ENCODE measurements at regions not wholly inside any gene's neighbourhood (a gene's known extent, or its start where the extent isn't known, plus 50 kb on each side); places are given as distances from the start of the nearest gene placed in this dataset.
"Not testable (repeated sequence)": the region's sequence is repeated elsewhere in the genome, so short reads cannot be mapped to it uniquely, and the experiment has no call there.

DNA sequence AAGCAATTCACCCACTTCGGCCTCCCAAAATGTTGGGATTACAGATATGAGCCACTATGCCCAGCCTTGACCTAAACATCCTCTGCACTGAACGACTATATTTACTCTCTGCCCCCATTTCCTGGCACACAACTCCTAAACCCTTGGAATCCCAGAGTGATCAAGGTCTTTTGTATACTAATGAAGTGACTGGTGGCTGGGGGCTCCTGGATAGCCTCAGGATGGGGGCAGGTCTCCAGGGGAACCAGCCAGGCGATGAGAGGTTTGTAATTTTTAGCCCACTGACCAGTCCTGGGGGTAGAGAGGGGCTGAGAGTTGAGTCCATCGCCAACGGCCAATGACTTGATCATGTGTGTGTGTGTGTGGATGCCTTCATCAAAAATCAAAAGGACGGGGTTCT, 71.1 kb downstream of the FAM50B start:
- no peak for DNase-seq (ENCODE audit: low spot score)

DNA sequence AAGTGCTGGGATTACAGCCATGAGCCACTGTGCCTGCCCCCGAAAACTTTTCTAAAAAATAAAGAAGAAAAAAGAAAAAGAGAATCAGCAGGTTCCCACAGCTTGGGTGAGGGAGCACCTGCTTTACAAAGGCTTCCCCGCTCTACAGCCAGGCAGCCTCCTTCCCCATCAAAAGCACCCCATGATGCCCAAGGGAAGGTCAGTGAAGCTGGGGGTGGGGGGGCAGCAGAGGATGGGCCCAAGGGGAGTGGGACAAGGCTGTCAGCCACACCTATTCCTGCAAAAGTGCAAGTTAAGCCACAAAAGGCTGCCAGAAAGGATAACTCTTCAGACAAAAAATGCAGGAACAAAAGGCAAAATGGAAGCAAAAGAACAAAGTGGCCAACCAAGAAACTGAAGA, 72.5 kb downstream of the FAM50B start:
- DNase-seq (ENCODE audit: low spot score): no peak

DNA sequence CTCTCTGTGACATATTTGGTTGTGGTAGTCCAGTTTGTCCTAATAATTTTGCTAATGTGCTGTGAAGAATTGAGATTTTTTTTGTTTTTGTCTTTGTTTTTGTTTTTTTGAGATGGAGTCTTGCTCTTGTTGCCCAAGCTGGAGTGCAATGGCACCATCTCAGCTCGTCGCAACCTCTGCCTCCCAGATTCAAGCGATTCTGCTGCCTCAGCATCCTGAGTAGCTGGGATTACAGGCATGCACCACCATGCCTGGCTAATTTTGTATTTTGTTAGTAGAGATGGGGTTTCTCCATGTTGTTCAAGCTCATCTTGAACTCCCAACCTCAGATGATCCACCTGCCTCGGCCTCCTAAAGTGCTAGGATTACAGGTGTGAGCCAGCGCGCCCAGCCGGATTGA, 73.4 kb downstream of the FAM50B start:
- DNase-seq (ENCODE audit: low spot score): not testable (repeated sequence)

DNA sequence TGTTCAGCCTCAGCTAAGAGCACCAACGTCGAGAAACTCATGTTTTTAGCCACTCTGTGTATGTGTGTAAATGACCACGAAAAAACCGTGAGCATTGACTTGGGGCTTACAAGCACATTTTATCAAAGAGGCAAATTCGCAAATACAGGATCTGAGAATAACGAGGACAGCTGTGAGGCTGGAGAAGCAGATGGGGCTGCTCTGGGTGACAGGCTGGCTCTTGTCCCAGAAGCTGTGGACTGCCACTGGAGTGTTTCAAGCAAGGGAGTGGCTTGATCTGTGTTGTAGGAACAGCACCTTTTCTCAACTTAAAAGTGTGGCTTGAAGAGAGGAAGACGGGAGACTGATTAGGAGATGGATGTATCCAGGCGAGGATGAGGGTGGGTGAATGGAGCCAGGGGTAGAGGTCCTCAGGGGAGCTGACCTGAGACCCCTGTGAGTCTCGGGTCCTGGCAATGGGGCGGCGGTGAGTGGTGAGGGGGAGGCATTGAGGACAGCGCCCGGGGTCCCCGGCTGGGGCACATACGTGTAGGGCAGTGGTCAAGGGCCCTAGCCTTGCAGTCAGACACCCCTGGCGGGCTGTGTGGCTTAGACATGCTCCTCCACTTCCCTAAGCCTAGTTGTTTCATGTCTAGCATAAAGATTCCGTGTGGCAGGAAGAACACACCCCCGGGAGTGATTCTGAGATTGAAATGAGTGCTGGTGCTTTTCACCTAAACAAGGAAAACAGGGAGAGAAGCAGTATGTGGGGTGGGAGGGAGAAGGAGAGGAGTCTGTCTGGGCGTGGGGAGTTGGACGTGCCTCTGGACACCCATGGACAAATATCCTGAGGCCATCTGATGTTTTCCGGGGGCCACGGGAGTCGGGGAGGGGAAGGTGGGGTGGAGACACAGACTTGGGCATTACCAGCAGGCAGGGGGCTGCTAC, 76.3 kb downstream of the FAM50B start:
- DNase-seq (ENCODE audit: low spot score): not testable (repeated sequence)

DNA sequence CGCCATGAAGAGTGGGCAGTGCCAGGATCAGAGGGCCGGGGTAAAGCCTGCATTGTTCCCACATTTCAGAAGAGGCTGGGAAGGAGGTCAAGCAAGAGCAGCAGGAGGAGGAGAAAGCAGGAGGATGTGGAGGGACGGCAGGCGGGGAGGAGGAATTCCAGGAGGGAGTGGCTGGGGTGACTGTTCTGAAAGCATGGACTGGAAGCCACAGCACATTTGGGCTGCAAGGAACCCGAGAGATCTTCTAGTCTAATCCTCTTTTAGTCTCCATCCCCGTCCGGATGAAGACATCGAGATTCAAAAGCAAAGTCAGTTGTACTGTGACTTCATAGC, 76.9 kb downstream of the FAM50B start:
- no peak for DNase-seq (ENCODE audit: low spot score)

DNA sequence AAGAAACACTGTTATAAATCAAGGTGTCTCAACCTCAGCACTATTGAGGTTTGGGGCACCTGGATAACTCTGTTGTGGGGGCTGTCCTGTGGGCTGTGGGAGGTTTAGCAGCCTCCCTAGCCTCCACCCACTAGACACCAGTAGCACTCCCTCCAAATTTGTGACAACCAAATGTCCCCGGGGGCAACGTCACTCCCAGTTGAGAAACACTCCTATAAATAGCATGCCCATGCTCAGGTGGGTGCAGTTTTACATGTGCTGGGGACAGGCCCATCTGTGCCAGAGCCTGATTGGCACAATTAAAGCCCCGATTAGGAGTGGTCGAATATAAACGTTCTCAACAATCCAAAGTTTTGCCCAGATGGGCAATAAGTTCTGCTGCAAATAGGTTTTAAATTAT, 78.9 kb downstream of the FAM50B start:
- no peak for DNase-seq (ENCODE audit: low spot score)

DNA sequence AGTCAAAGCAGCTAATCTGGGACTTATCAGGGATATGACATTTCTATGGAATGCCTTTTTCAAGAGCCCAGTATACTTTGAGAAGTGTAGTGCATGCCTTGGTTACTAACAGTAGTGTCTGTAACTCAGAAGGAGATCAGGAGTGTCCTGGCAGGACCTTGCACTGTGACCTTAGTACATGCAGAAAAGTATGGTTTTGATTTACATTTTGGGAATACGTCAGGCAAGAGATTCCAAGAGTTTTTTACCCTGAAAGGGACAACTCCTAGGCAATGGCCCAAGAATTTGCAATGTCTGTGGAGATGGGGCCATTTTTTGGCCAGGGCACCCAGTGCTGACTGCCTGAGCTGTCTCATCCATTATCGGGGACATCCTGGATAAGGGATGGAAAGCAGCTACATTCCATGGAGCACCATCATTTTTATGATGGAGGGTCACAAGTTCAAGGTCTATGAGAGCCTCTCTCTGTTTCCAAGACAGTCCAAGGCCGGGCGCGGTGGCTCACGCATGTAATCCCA, 80.2 kb downstream of the FAM50B start:
- DNase-seq (ENCODE audit: low spot score): no peak

DNA sequence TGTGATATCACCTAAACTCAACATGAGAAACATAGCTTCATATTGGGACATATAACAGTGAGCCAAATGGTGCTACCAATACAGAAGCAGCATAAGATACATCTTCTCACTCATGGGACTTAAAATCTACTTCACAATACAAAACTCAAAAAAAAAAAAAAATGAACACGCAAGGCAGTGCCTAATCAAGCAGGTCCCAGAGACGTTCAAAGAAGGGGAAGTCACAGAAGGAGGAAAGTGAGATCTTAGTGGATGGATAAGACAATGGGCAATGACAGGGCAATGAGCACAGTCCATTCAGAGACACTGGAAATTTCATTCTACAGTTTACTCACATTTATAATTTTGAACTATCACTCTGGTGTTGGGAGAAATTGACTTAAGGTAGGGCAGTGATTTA, 88.3 kb downstream of the FAM50B start:
- DNase-seq (ENCODE audit: low spot score): no peak

DNA sequence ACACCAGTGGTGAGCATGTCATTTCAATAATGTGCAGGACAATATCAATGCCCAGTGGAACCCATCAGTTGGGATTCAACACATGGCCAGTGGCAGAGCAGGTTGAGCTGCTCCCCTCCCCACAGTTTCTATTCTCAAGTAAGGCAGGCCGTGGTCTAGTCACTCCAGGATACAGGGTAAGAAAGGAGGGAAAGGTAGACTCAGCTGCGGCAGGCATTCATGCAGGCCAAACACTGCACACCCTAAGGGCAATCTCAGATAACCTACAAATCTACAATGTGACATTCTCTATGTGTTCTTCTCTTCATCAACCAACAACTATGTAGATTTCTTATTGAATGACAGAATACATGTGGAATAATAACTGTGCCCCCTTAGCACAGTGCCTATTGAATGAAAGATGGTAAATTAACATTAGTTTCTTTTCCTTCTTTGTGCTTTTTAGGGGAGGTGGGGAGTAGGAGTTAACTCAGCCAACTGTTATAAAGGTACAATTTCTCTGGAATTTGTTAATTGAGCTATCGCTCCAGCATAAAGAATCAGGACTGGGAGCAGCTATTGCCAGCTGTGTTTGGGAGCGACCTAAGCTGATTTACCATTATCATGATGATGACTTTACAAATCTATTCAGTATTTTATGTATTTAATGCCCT, 89.7 kb downstream of the FAM50B start:
- no peak for DNase-seq (ENCODE audit: low spot score)

DNA sequence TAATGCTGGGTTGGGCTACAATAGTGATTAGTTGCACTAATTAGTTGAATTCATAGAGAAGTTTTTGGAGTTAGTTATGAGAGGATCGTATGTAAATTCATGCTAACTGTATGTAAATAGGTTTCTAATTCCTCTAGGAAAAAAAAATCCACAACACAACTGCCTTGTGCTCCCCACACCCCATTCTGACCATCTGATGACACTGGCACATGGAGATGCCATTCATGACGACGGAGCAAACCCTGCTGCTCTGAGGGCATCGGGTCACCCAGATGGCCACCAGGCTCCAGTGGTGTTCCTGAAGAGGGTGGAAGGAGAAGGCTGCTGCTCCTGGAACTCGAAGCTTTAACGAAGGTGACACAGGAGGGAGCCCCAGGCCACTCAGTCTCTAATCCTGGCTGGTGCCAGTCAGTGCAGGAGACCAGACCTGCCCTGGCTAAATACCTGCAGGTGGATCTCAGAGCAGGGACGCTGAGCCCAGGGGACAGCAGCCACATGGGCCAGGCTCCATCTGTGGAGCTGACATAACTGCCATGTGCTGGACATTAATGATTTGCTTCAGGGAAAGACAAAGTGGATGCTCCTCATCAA, 90.3 kb downstream of the FAM50B start:
- no peak for DNase-seq (ENCODE audit: low spot score)

DNA sequence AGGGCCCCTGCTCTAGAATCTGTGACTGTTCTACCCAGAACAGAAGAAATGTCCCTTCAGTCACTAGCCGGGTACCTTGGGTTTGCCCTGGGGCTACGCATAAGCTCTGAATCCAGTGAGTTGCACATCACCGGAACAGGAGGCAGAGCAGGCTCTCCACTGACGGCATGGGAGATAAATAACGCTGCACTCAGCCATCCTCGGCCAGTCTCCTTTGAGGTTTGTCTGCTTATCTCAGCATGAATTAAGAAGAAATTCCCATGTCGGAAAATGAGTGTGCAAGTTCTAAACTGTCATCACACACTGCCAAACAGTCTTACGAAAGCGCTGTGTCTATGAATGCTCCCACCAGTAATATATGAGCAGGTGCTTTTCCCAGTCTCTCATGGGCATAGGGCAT, 90.8 kb downstream of the FAM50B start:
- DNase-seq (ENCODE audit: low spot score): no peak

DNA sequence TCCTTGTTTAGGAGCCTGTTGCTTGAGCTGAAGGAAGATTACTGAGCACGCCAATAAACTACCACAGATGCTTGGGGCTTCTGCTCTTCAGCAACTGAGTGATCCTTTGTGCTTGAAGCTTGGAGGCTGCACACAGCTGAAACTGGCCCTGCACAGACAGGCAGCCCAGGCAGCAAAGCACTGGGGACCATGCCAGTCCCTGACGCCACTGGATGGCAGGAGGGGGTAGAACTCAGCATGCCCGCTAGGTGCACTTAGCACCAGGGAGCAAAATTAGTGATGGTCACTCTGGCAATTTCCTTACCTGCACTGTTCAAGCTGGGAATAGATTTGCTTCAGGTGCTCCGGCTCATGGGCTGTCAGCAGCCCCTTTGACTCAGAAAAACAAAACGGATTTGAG, 91.5 kb downstream of the FAM50B start:
- DNase-seq (ENCODE audit: low spot score): no peak

DNA sequence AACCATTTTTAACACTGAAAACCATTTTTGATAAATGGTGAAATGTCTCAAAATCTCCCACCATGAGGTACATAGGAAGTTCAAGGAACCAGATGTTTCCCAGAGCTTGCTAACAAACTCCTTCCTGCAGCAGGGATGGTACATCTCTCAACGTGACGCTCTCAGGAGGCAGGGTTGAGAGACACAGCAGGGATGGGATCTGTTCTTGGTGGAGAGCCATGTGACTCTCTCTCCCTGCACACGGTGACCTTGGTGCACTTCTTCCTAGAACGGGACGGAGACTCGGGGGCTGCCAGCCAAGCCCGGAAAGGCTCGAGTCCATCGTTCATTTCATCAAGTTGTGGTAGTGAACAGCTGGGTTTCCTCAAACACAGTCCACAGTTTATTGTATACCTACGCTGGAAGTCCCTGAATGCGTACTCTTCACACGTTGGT, 94.2 kb downstream of the FAM50B start:
- no peak for DNase-seq (ENCODE audit: low spot score)

DNA sequence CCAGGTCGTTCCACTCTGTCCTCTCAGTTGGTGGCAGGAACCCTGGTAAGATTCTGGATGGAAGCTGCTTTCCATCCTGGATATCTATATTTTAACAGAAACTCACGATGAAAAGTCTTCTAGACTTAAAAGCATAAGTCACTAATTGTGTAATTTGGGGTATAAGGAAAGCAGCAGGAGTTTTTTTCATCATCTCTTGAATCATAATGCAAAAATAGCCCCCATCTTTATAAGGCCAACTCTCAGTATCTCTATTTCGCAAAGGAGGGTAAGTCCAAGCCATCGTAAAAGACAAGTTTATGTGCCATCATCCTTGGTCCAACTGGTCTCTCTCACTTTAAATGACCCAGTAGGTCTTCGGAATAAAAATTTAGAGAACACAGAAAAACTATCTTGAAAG, 95.1 kb downstream of the FAM50B start:
- no peak for DNase-seq (ENCODE audit: low spot score)

DNA sequence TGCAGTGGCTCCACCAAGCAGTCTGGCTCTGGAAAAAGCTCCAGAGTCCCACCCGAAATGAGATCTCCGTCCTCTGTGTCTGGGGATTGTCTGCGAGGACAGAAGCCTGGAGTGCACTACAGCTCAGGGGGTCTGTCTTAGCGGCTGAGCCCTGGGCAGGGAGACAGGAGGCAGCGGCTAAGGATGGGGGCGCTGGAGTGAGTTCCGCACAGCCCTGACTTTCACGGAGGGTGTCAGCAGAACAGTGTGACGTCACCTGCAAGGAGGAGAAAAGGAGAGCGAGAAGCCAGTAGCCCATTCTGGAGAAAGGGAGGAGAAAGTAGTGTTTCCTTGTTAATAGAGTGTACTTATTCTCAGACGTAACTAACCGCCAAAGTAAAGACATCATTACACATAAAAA, 97.6 kb downstream of the FAM50B start:
- no peak for DNase-seq (ENCODE audit: low spot score)

DNA sequence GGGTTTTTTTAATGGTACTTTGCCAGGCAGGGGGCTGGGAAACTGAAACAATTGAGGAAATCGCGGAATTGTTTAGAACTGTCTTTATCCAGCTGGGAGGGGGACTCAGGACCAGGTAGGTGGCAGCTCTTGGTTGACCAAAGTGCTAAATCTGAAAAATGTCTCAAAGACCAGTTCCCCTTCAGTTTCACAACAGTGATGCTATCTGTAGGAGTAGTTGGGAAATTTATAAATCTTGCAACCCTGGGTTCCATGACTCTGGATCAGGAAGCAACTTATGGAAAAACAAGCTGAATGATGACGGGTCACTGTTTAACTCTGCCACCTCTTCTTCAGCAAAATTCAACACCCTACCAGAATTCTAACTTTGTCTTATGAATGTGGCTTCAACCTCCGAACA, 99.7 kb downstream of the FAM50B start:
- no peak for DNase-seq (ENCODE audit: low spot score)

DNA sequence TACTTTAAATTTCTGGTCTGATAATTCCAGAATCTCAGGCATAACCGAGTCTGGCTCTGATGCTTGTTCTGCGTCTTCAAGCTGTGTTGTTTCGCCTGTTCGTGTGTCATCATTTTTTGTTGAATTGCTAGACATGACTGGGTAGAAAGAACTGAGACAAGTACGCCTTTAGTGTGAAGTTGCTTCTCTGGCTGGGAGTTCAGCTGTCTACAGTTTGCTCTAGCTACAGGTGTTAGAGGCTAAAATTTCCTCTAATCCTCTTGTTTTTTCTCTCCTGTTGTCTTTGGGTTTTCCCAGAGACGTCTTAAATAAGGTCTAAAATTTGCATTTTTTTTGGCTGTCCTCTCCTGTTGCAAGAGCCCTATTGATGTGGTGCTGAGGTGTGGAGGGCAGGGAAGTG, 100.3 kb downstream of the FAM50B start:
- DNase-seq (ENCODE audit: low spot score): no peak

DNA sequence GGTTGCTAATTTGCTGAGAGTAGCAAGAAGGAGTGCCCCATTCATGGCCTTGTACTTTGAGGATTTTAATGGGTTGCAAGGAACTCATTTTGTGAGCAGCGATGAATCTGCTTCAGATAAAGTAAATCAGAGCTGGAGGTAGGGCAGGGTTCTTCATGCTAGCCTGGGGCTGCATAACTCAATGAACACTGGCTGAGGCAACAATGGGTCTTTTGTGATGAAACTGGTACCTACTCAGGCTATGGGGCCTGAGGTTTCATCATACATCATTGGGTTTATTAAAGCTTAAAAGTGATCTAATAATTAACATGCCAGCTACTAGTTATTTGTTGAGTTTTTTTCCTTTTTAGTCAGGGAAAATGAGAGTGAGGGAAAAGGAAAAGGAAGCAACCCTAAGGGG, 106.9 kb downstream of the FAM50B start:
- no peak for DNase-seq (ENCODE audit: low spot score)

DNA sequence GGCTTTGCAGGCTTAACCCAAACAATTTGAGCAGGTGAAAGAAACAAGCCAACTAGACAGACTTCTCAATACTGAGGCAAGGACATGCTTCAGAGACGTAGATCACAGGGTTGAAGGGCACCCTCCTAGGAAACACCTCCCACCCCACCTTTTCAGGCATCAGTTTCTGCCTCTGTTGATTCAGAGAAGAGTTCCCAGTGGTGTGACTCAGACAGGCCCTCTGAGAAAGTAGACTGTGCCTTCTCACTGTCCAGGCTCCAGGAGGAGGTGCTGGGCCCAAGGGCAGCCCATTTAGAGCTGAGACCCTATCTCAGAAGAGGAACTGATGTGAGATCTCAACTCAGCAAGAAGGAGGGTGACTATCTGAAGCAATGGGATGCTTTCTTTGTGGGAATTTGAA, 108.1 kb downstream of the FAM50B start:
- DNase-seq (ENCODE audit: low spot score): no peak

DNA sequence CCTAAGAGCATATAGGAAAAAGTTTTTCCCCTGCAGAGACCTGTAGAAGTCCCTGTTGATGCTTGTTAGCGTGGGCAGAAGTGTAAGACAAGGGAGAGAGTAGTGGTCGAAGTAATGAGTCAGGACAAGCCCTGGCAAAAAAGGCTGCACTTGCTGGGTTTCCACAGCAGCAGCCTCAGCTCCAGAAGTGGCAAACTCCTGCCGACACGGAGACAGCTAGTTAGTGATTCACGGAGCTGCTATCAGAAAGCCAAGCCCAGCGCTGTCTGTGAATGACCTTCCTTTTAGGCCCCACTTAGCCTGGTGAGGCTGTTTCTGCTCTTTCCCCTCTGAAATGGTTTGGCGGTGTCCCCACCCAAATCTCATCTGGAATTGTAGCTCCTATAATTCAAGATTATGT, 109.1 kb downstream of the FAM50B start:
- no peak for DNase-seq (ENCODE audit: low spot score)

DNA sequence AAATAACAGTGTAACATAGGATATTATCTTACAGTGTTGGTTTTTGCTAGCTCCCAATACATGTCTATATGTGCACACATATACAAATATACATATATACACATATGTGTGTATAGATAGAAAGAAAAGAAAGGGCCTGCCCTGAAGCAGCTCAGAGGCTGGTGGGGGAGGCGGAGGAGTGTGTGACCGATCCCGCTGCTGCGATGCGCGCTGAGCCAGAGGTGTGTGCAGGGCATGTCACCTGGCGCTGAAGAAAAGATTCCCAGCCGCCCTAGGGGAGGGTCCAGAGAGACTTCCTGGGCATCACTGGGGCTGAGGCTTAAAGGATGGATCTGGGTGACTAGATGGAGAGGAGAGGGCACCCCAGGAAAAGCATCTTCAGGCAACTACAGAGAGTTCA, 110.2 kb downstream of the FAM50B start:
- DNase-seq (ENCODE audit: low spot score): no peak

DNA sequence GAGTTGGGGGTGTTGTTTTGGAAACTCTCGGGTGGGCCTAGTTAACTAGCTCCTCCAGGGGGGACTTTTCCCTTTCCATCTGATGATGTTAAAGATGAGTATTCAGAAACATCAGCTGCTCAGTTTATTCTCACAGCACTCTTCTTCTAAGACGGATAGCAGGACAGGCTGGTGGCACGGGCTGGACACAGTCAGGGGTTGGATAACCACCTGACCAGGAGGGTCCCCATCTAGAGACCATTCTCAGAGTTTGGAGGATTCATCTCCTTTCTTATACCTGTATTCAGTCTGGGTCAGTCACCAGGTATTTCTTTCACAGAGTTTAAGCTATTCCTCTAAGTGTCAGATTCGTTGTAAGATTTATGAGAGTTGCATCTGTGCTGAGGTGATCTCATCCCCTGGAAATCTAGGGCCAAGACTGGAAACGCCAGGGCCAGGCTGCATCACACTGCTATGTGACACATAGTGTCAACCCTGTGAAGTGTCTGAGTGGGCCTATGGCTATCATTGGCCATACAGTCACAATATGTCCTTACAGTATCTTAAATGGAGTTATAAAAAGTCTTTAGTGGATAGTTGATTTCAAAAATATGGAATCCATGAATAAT, 111.7 kb downstream of the FAM50B start:
- no peak for DNase-seq (ENCODE audit: low spot score)
